ENCODE measurements at regions not wholly inside any gene's neighbourhood (a gene's known extent, or its start where the extent isn't known, plus 50 kb on each side); places are given as distances from the start of the nearest gene placed in this dataset.

DNA sequence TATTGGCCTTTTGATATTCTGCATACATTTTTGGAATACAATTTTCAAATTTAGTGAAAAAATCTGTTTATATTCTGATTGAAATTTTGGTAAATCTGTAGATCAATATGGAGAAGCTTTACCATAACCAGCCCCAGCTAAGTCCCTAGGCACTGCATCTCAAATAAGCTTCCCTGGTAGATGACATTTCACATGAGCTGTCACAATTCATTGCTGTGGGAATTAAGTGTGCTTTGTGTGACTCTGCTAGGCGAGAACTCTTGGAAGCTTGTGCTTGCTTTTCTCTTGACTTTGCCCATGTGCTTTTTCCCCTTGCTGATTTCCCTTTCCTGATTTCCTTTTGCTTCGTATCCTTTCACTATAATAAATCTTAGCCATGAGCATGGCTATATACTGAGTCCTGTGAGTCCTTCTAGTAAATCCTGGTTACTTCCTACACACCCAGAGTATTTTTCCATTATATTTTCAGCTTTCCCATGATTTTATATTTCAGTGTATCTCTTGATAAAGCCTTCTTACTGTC is 166.5 kb upstream of the MMS22L start (continued):
- TF ChIP-seq TSHZ2 (CRISPR knock-in tag; IDR thresholded peaks at IDR 0.05) (no peak), GLIS3 (CRISPR knock-in tag; IDR thresholded peaks at IDR 0.05) (no peak)

DNA sequence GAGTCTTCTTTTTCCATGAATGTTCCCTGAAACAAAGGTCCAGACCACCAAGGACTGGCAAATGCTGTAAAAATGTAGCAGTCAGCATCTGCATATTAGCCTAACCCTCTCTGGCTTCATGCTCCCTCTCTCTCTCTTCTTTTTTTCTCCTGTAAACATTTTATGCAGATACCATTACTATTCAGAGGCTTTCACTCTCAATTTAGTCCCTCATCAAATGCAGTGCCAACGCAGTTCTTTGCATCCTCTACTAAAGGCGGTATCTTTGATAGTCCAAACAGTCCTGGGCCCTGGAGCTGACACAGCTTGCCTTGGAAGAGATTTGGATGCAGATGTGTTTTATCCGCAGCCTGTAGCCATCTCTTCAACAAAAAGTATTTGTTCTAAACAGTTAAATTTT is 167.1 kb upstream of the MMS22L start:
- no peak for ATAC-seq
- TF ChIP-seq ZNF70 (CRISPR knock-in tag; IDR thresholded peaks at IDR 0.05): no peak
- TF ChIP-seq TCF4 (CRISPR knock-in tag; IDR thresholded peaks at IDR 0.05; ENCODE audit: borderline replicate concordance): no peak
- TF ChIP-seq, protein P1, sequence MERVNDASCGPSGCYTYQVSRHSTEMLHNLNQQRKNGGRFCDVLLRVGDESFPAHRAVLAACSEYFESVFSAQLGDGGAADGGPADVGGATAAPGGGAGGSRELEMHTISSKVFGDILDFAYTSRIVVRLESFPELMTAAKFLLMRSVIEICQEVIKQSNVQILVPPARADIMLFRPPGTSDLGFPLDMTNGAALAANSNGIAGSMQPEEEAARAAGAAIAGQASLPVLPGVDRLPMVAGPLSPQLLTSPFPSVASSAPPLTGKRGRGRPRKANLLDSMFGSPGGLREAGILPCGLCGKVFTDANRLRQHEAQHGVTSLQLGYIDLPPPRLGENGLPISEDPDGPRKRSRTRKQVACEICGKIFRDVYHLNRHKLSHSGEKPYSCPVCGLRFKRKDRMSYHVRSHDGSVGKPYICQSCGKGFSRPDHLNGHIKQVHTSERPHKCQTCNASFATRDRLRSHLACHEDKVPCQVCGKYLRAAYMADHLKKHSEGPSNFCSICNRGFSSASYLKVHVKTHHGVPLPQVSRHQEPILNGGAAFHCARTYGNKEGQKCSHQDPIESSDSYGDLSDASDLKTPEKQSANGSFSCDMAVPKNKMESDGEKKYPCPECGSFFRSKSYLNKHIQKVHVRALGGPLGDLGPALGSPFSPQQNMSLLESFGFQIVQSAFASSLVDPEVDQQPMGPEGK (CRISPR knock-in tag; IDR thresholded peaks at IDR 0.05; ENCODE audit: borderline replicate concordance): no peak
- no peak for TF ChIP-seq PPARA (CRISPR knock-in tag; IDR thresholded peaks at IDR 0.05; ENCODE audit: borderline replicate concordance)
- TF ChIP-seq ZNF8 (CRISPR knock-in tag; IDR thresholded peaks at IDR 0.05): no peak
- no peak for TF ChIP-seq ZFP3 (CRISPR knock-in tag; IDR thresholded peaks at IDR 0.05)
- TF ChIP-seq GLIS3 (CRISPR knock-in tag; IDR thresholded peaks at IDR 0.05): no peak
- TF ChIP-seq ZFP30 (CRISPR knock-in tag; IDR thresholded peaks at IDR 0.05): no peak
- no peak for TF ChIP-seq POU6F1 (CRISPR knock-in tag; IDR thresholded peaks at IDR 0.05; ENCODE audit: borderline replicate concordance, low read depth)
- TF ChIP-seq OSR1 (CRISPR knock-in tag; IDR thresholded peaks at IDR 0.05): no peak
- no peak for TF ChIP-seq TSHZ2 (CRISPR knock-in tag; IDR thresholded peaks at IDR 0.05)
- no peak for TF ChIP-seq ARNTL (CRISPR knock-in tag; IDR thresholded peaks at IDR 0.05; ENCODE audit: borderline replicate concordance, low read depth)
- TF ChIP-seq TOX (CRISPR knock-in tag; IDR thresholded peaks at IDR 0.05; ENCODE audit: borderline replicate concordance): no peak
- no peak for TF ChIP-seq BACH2 (CRISPR knock-in tag; IDR thresholded peaks at IDR 0.05; ENCODE audit: borderline replicate concordance)
- no peak for TF ChIP-seq CREB5 (CRISPR knock-in tag; IDR thresholded peaks at IDR 0.05; ENCODE audit: low read depth)
- TF ChIP-seq, protein P2, sequence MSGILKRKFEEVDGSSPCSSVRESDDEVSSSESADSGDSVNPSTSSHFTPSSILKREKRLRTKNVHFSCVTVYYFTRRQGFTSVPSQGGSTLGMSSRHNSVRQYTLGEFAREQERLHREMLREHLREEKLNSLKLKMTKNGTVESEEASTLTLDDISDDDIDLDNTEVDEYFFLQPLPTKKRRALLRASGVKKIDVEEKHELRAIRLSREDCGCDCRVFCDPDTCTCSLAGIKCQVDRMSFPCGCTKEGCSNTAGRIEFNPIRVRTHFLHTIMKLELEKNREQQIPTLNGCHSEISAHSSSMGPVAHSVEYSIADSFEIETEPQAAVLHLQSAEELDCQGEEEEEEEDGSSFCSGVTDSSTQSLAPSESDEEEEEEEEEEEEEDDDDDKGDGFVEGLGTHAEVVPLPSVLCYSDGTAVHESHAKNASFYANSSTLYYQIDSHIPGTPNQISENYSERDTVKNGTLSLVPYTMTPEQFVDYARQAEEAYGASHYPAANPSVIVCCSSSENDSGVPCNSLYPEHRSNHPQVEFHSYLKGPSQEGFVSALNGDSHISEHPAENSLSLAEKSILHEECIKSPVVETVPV (CRISPR knock-in tag; IDR thresholded peaks at IDR 0.05): no peak
- TF ChIP-seq RARB (CRISPR knock-in tag; IDR thresholded peaks at IDR 0.05): no peak
- TF ChIP-seq ZNF565 (CRISPR knock-in tag; conservative IDR thresholded peaks at IDR 0.05; ENCODE audit: low read depth): no peak

All from SK-N-SH treated with all-trans-retinoic acid at 6 μM for 48 hours (cell line).